Left renal cortex interstitium (tissue), 4 donors: ENCODE measurements at regions not wholly inside any gene's neighbourhood (a gene's known extent, or its start where the extent isn't known, plus 50 kb on each side); places are given as distances from the start of the nearest gene placed in this dataset.
"Not testable (repeated sequence)": the region's sequence is repeated elsewhere in the genome, so short reads cannot be mapped to it uniquely, and the experiment has no call there.

Experiments used
- DNase-seq, 4 donors: peaks; one replicate each; pipeline ENCODE4 v3.0.0-alpha.2; 2013; ENCODE audit warnings: low read depth in 4 of 4, low spot score in 2 of 4, missing footprints in 1 of 4

- no peak for DNase-seq
These were observed 135.1 kb downstream of the ZFP64 start for GRCh38 chr20:52056203-52057062.

- no peak for DNase-seq
These were observed 137.5 kb downstream of the ZFP64 start for GRCh38 chr20:52054123-52054522.

DNA sequence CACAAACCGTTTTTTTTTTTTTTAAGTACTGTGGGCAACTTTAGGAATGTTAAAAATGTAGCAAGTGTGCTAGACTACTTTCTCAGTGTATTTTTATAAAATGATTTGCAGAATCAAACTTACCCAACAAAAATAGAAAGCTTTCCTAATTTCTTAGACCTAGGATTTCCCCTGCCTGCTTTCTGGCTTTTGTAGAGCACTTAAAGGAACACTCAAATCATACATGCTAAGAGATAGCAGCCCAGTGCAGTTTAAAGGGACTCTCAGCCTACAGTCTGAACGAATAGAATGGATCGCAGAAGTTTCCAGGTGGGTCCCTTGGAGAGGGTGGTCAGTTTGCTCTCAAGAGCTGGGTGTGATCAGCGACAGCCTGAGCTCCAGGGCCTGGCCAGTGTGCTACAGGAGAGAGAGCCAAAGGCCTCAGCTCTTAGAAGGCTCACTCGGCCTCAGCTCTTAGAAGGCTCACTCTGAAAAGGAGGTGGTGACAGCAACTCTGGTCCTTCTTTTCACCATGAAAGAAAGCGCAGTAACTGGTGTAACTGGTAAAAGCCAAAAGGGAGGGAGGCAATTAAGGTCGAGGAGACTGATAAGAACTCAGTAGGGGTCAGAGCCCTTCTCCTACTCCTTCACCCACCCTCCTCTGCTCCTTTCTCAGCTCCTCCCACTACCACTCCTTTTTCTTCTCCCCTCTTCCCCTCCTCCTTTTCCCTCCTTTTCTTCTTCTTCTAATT is 142.4 kb downstream of the ZFP64 start:
- no peak for DNase-seq

DNA sequence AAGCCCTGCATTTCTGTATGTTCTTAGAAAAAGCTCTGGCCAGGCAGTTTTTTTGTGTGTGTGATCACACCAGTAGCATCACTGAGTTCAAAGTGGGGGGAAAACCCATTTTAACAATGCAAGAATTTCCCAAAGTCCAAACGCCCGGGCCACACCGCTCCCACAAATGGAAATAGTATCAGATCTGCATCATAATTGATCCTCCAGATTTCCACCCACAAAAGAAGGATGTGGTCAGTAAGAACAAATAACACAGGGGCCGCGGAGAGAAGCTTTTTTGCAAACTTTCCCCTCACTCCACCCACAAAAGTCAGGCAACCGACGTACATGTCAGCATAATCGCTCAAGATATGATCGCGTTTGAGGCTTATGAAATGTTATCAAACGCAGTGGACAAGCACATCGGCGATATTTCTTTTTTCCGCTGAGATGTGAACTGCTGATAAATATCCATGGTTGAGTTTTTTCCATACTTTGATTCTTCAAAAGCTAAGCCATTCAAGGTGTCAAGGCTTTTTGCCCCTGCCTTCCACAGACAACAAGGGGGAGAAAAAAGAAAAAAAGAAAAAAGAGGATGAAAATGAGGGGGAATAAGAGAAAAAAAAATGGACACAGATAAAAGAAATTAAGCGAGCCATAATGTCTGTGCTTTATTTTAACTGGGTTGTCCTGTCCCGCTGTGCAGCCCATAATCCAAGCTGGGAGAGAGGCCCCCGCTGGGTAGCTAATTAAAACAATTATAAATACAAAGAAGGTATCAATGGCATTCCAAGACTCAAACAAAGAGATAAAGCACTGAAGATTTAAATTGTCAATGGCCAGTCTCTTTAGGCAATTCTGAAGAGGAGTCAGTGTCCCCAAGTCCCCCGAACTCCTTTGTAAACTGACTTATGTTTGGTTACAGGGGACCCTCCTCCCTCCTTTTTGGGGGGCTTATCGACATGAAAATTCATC is 143.5 kb downstream of the ZFP64 start:
- DNase-seq = no peak

- no peak for DNase-seq
These were observed 149.6 kb downstream of the ZFP64 start for GRCh38 chr20:52041966-52042365.

- DNase-seq = peak in 2 of 4 donors; percentile 53 to 66
These were observed 151.8 kb downstream of the ZFP64 start for GRCh38 chr20:52039790-52040189.

DNA sequence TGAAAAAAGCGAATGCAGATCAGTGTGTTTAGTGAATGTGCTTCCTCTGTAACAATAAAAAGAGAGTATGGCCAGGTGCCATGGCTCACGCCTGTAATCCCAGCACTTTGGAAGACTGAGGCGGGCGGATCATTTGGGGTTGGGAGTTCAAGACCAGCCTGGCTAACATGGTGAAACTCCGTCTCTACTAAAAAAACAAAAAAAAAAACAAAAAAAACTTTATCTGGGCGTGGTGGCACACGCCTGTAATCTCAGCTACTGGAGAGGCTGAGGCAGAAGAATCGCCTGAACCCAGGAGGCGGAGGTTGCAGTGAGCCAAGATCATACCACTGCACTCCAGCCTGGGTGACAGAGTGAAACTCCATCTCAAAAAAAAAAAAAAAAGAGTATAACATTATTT is 152.9 kb downstream of the ZFP64 start:
- DNase-seq = not testable (repeated sequence)

DNA sequence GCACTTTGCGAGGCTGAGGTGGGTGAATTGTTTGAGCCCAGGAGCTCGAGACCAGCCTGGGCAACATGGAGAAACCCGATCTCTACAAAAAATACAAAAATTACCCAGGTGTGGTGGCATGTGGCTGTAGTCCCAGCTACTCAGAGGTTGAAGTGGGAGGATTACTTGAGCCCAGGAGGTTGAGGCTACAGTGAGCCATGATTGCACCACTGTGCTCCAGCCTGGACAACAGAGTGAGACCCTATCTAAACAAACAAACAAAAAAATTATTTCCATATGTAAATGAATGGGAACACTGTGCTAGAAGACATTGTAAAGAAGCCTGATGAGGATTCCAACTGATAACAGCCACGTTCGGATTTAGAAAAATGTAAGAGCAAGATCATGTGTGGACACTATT is 154.2 kb downstream of the ZFP64 start:
- DNase-seq = no peak

DNA sequence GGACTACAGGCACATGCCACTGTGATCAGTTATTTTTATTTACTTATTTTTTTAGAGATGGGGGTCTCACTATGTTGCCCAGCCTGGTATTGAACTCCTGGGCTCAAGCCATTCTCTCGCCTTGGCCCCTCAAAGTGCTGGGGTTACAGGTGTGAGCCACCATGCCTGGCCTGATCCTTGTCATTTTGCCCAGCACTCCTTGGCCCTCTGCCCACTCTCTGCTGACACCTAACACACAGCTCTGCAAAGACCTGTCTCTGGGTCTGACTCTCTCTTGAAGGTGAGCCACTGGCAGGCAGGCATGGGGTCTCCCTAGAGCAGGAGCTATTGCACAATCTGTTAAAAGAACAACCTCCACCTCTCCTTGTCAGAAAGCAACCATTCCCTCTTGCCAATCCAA is 155.6 kb downstream of the ZFP64 start:
- no peak for DNase-seq

DNA sequence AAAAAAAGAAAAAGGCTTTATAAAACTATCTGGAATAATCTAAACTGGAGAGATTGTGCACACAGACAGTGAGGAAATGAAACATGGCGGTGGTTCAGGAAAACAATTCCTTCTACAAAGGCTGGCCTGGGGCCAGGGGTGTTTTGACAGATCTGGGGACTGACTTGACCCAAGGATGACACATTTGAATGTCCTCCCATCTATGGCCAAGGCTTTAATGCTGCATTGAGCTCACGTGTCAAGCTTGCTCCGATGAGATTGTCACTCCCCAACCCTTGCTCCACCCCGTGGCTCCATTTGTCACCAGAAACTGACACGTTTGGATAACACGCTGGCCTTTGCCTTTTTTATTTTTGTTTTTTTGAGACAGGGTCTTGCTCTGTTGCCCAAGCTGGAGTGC is 156.1 kb downstream of the ZFP64 start:
- DNase-seq = no peak

GRCh38 chr20:52034581-52034980 is 157.0 kb downstream of the ZFP64 start:
- no peak for DNase-seq

DNA sequence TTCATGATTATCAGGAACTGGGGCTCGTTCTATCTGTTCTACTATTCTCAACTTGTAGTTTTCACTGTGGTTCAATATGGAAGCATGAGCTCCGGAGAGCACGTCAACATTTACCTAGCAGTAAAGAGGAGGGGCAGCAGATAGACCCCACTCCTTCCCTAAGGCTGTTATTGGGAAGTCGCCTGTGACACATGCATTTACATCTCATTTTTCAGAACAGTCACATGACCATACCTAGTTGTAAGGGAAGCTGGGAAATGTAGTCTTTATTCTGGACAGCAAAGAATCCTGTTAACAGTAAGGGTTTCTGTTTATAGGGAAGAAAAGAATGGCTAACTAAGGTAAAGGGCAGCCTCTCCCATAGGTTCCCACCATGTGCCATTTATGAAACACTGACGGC is 158.3 kb downstream of the ZFP64 start:
- no peak for DNase-seq

- not testable (repeated sequence) for DNase-seq
These were observed 159.3 kb downstream of the ZFP64 start for GRCh38 chr20:52032304-52032683.

DNA sequence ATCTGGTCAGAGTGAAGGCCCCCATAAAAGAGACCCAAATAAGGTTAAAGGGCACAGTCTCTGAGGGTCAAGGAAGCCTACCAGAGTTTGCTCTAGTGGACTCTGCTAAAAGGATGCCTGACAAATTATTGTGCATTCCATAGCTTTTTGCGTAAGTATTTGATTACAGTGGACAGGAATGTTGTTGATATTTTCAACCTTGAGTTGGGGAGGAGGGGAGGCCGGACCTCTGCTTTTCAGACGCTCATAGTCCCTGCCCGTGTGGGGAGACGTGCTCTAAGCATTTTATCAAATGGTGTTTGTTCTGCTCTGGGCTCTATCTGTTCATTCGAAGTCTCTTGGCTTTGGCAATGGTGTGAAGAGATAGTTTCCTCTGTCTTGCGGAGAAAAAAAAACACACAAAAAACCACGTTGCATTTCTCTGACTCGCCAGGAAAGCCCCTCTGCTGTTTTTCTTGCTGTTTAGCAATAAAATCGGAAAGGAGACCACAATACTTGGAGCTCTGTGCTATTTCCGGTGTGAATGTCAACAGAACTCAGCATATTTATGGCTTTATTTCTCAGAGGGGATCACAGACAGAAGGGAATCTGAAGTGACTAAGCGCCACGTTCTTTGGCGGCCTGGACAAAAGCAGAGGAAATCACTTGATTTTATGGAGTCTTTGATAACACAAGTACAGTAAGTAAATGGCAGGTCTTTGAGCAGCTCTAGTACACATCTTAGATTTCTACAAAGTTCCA is 159.8 kb downstream of the ZFP64 start:
- peak in 1 of 4 donors; percentile 50 for DNase-seq

DNA sequence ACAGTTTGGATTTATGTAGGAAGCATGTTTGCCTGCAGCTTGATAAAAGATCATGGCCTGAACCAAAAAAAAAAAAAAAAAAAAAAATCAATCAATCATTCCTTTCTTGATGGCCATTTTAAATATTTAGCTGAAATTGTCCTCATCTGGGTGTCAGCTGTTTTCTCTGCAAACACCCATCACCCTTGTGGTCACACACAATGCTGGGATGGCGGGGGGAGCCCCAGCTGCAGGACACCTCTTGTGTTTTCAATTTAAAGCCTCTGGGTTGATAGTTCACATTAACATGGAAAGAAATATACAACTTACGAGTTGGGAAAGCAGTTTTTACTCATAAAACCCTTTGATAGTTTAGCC is 160.4 kb downstream of the ZFP64 start:
- DNase-seq = no peak

DNA sequence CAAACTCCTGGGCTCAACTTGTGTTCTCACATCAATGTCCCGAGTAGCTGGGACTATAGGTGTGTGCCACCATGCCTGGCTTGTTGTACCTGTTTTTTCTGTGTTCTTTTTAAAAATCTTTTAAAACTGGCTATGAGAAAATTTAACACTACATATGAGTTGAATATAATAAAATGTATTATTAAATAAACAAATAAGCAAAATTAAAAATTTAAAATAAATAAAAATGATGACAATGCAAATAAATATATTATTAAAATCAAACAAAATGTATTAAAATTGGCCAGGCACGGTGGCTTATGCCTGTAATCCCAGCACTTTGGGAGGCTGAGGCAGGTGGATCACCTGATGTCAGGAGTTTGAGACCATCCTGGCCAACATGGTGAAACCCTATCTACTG is 162.4 kb downstream of the ZFP64 start:
- DNase-seq = not testable (repeated sequence)

DNA sequence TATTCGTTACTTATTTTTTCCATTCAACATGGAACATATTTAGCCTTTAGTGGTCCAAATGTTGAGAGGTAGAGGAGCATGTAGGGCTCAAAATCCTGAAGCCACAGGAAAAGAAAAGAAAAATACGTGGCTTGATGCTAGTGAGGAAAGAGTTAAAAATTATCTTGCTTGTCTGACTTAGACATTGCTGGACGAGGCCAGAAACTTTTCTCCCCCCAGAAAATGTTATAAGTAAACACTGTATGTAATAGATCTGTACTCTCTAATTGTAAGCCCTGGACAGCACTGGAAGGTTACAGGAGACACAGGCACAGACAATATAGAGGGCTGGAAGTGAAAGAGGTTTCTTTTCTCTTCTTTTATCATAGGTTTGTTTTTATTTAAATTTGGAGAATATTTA is 165.6 kb downstream of the ZFP64 start:
- DNase-seq = no peak

- no peak for DNase-seq
These were observed 172.3 kb downstream of the ZFP64 start for GRCh38 chr20:52019313-52019712.

- no peak for DNase-seq
These were observed 173.8 kb downstream of the ZFP64 start for GRCh38 chr20:52017669-52018317.

GRCh38 chr20:52016022-52016421 is 175.6 kb downstream of the ZFP64 start:
- DNase-seq = no peak
